Stimulated activated CD4-positive, alpha-beta T cell treated with anti-CD3 and anti-CD28 coated beads, Interleukin-12 subunit alpha, Interleukin-12 subunit beta, amount 100 ng/mL, for 4 hours (primary cell): ENCODE measurements at regions not wholly inside any gene's neighbourhood (a gene's known extent, or its start where the extent isn't known, plus 50 kb on each side); places are given as distances from the start of the nearest gene placed in this dataset.
"Not testable (repeated sequence)": the region's sequence is repeated elsewhere in the genome, so short reads cannot be mapped to it uniquely, and the experiment has no call there.

ENCODE experiments used
- DNase-seq: peaks from one replicate; pipeline ENCODE4 v3.0.0-alpha.2; 2020

DNA sequence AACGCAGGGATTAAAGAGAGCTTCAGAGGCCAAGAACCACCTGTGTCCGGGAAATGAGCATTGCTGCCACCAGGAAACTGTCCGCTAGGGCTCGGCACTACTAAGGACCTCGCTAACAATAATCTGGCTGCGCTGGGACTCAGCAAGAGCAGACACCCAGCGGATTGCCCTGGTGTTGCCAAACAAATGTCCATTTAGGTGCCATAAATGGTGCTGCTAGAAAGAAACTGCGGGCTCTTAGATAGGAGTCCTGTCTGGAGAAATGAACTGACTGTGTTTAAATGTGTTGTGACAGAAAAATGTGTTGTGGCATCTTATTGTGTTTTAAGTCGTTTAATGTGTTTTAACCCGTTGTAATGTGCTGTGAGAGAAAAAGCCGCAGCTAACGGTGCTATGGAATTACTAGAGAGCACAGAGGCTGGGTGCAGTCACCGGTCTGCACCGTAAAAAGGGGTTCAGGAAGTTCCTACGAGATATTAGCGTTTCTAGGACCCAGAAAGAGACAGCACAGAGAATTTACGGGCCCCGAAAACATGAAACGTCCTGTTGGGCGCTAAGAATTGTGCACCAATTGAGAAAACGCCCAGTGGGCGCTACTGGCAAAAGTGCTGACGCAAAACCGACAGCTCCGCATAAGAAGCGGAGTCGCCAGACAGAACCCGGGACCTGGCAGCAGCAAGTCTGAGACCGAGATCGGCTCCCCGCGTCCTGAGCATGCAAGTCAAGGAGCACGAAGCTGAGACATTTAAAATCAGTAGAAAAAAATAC is 90.6 kb downstream of the ANXA2R start:
- DNase-seq: peak; percentile 22

- DNase-seq: no peak
These were observed 91.2 kb downstream of the ANXA2R start for GRCh38 chr5:42948961-42949347.

- no peak for DNase-seq
These were observed 95.1 kb downstream of the ANXA2R start for GRCh38 chr5:42944989-42945388.

- no peak for DNase-seq
These were observed 96.0 kb downstream of the ANXA2R start for GRCh38 chr5:42943931-42944631.

DNA sequence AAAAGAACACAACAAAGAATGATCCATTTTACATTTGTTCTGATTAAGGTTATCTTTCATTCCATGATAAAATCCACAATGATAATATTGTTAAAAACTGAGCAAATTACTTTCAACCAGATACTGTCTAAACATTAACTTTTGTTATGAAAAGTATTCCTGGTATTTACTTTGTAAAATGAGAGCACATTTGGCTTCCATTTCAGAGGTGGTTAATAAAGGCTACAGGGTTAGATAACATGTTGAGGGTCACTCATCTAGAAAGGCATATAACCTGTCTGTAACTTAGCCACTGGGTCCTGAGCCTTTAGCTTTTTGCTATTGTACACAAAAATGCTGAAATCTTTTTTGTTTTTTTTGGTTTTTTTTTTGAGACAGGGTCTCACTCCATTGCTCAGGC is 99.3 kb downstream of the ANXA2R start:
- DNase-seq: no peak

- not testable (repeated sequence) for DNase-seq
These were observed 108.1 kb downstream of the ANXA2R start for GRCh38 chr5:42932011-42932410.

DNA sequence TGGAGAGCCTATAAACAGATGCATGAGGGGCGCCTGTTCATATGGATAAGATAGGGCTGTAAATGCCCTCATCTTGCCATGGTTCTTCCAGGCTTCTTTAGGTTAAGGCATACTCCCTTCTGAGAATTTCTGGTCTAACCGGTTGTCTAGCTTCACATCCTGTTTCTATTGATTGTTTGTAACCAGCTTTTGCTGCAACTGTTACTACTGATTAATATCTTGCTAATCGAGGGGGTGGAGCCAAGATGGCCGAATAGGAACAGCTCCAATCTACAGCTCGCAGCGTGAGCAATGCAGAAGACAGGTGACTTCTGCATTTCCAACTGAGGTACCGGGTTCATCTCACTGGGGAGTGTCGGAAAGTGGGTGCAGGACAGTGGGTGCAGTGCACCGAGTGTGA is 108.7 kb downstream of the ANXA2R start:
- DNase-seq: not testable (repeated sequence)

- DNase-seq: no peak
These were observed 109.2 kb downstream of the ANXA2R start for GRCh38 chr5:42930934-42931333.

- no peak for DNase-seq
These were observed 110.2 kb downstream of the ANXA2R start for GRCh38 chr5:42929871-42930270.

- DNase-seq: no peak
These were observed 112.4 kb downstream of the ANXA2R start for GRCh38 chr5:42927730-42928129.

GRCh38 chr5:42924686-42925085 is 113.0 kb upstream of the SELENOP start:
- DNase-seq: no peak

- DNase-seq: no peak
These were observed 112.5 kb upstream of the SELENOP start for GRCh38 chr5:42924226-42924625.

DNA sequence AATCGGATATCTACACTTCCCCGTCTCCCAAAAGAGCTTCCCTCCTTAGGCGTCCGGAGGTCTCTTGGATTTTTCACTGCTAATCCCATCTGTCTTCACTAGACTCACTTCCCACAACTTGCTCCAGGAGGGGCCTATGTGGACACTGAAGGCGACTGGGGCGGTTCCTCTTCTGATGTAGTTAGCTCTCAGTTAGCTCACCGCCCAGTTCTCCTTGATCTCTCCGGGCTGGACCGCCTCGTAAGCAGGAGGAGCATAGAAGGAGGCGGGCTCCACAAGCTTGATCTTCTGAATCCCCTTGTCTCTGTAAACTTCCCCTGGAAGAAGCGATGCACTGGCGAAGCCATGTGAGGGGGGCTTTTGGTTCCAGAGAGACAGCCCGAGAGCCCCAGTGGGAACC is 112.0 kb upstream of the SELENOP start:
- DNase-seq: no peak

DNA sequence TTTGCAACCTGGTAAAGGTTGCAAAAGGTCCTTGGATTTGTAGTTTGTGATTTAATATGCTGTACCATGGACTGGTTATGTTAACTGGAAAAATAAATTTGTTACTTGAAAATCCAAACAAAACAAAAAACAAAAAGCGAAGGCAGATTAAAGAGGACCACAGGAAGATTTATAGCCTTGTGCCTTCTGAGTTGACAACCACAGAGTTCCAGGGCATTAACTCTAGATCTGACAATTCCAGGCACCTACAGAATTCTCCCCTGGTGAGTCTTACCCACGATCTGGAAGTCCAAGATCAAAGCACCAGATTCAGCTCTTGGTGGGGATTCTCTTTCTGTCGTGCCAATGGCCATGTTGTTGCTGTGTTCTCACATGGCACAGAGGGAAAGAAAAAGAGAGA is 107.9 kb upstream of the SELENOP start:
- DNase-seq: no peak

GRCh38 chr5:42915306-42915866 is 103.7 kb upstream of the SELENOP start:
- no peak for DNase-seq

DNA sequence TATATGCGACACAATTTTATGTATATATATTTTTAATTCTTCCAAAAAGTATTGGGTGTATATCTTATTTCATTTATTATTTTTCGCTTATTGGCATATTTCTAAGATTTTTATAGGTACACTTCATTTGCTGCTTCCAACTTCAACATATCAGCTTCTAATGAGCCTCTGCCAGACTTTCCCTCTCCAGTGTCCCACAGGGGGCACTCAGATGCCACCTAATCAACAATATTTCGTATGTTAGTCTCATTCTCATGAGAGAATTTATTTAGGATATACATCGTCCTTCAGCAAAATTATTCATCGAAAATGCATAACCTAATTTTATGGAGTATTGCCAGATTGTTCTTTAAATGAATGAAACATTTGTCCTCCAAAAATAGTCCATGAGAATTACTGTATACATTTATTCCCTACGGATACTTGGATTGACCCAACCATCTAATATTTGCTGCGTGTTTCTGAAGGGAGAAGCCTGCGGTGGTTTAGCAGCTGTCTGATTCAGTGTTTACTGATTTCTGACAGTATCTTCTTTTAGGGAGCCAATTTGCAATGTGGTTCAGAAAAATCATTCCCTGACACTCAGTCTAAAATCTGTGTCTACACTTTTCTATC is 100.6 kb upstream of the SELENOP start:
- peak; percentile 25 for DNase-seq

- DNase-seq: peak; percentile 85
These were observed 97.1 kb upstream of the SELENOP start for GRCh38 chr5:42908509-42909488.

GRCh38 chr5:42908086-42908485 is 96.4 kb upstream of the SELENOP start:
- DNase-seq: no peak

DNA sequence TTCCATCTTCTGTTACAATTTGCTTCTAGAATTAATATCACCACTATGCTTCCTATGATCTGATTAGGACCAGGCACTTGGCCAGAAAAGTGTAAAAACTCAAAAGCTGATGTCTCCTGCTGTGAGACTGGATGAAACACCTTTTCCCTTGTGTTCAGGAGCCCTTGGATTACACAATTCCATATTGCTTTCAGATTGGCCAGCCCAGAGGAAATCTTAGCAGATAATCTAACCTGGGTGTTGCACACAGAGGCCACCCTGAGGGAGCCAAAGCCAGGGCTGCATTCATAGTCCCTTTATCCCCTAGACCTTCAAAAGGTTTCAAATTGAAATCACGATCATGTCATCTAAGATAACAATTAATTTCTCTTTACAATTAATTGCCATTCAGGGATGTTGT is 94.1 kb upstream of the SELENOP start:
- DNase-seq: no peak

DNA sequence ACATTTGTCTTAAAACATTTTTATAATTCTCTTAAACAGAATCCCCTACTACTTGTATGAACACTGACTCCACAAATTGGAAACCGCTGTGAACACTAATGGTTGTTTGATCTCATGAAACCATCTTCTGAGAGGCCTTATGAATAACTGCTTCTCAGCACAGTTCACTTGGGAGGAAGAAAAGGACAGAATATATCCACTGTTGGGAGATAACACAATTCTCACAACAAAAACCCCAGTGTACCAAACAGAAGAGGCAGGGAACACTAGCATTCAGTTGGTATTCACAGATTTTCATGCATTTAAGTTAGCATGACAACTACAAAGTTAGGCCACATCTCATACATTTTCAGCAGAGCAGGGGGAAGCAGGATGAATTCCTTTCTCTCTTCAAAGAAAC is 89.0 kb upstream of the SELENOP start:
- no peak for DNase-seq

DNA sequence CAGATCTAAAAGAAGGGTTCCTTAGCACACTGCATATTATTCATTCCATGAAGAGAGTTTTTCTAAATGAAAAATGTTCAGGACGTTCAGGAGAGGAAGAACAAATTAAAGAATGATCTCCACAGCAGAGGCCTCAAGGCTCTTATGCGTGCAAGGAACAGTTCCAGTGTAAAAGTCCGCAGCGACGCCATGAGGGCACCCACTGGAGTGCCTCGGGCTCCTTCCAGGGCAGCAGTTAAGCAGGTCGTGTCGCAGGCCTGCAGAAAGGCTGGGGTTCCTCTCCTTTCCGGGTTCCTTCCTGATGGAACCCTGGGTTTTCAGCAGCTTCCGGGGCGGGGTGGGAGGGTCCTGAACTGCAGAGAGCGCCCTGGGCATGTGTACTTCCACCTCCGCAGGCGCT is 87.1 kb upstream of the SELENOP start:
- DNase-seq: no peak

DNA sequence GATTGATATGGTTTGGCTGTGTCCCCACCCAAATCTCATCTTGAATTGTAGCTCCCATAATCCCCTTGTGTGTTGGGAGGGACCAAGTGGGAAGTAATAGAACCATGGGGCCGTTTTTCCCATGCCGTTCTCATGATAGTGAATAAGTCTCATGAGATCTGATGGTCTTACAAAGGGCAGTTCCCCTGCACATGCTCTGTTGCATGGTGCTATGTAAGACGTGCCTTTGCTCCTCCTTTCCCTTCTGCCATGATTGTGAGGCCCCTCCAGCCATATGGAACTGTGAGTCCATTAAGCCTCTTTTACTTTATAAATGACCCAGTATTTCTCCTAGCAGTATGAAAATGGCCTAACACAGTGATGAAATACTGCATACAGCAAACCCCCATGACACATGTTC is 84.8 kb upstream of the SELENOP start:
- DNase-seq: no peak

- DNase-seq: no peak
These were observed 82.4 kb upstream of the SELENOP start for GRCh38 chr5:42894057-42894456.
